ENCODE measurements at regions not wholly inside any gene's neighbourhood (a gene's known extent, or its start where the extent isn't known, plus 50 kb on each side); places are given as distances from the start of the nearest gene placed in this dataset.

GRCh38 chr2:226584518-226585055 is 215.0 kb downstream of the IRS1 start:
- DNase-seq (ENCODE audit: low spot score): no peak
- TF ChIP-seq CTCF (IDR thresholded peaks at IDR 0.05) (no peak), POLR2AphosphoS5 (IDR thresholded peaks at IDR 0.05) (no peak), POLR2A (IDR thresholded peaks at IDR 0.05) (no peak)
- Histone ChIP-seq H3K4me3 (no peak overlapping the region), H3K9me3 (no peaks in the 10 kb centered on the region), H3K27me3 (replicated peaks; ENCODE audit: insufficient read depth) (no peaks in the 10 kb centered on the region), H3K4me1 (replicated peaks) (no peaks in the 10 kb centered on the region), H3K36me3 (no peaks in the 10 kb centered on the region), H3K27ac (no peak overlapping the region)
- intact Hi-C loops (cut with DNase I): no loop called here
- 88% methylated on average over 3 of the region's 3 CpGs for WGBS

GRCh38 chr2:226583715-226584114 is 215.9 kb downstream of the IRS1 start:
- H3K36me3 ChIP-seq: no peaks in the 10 kb centered on the region
- no peak overlapping the region for H3K27ac ChIP-seq
- no peaks in the 10 kb centered on the region for H3K27me3 ChIP-seq (replicated peaks; ENCODE audit: insufficient read depth)
- no peaks in the 10 kb centered on the region for H3K9me3 ChIP-seq
- intact Hi-C loops (cut with DNase I): no loop called here
- WGBS: 39% methylated on average over 1 of the region's 1 CpG
- TF ChIP-seq CTCF (IDR thresholded peaks at IDR 0.05) (no peak), POLR2A (IDR thresholded peaks at IDR 0.05) (no peak), POLR2AphosphoS5 (IDR thresholded peaks at IDR 0.05) (no peak)
- no peak for DNase-seq (ENCODE audit: low spot score)
- no peaks in the 10 kb centered on the region for H3K4me1 ChIP-seq (replicated peaks)
- no peak overlapping the region for H3K4me3 ChIP-seq

- DNase-seq (ENCODE audit: low spot score): no peak
- Histone ChIP-seq H3K27me3 (replicated peaks; ENCODE audit: insufficient read depth) (no peaks in the 10 kb centered on the region), H3K27ac (no peak overlapping the region), H3K9me3 (no peaks in the 10 kb centered on the region), H3K4me3 (no peak overlapping the region), H3K36me3 (no peaks in the 10 kb centered on the region), H3K4me1 (replicated peaks) (no peaks in the 10 kb centered on the region)
- TF ChIP-seq POLR2AphosphoS5 (IDR thresholded peaks at IDR 0.05) (no peak), CTCF (IDR thresholded peaks at IDR 0.05) (no peak), POLR2A (IDR thresholded peaks at IDR 0.05) (no peak)
- 74% methylated on average over 4 of the region's 4 CpGs for whole genome bisulfite sequencing
- intact Hi-C loops (cut with DNase I): no loop called here
Observed at GRCh38 chr2:226581661-226582060, 218.0 kb downstream of the IRS1 start.

GRCh38 chr2:226581004-226581403 is 218.6 kb downstream of the IRS1 start:
- Histone ChIP-seq H3K36me3 (no peaks in the 10 kb centered on the region), H3K9me3 (no peaks in the 10 kb centered on the region), H3K4me1 (replicated peaks) (no peaks in the 10 kb centered on the region), H3K27ac (no peak overlapping the region), H3K4me3 (no peak overlapping the region), H3K27me3 (replicated peaks; ENCODE audit: insufficient read depth) (no peaks in the 10 kb centered on the region)
- intact Hi-C loops (cut with DNase I): no loop called here
- no peak for DNase-seq (ENCODE audit: low spot score)
- TF ChIP-seq CTCF (IDR thresholded peaks at IDR 0.05) (no peak), POLR2A (IDR thresholded peaks at IDR 0.05) (no peak), POLR2AphosphoS5 (IDR thresholded peaks at IDR 0.05) (no peak)
- 58% methylated on average over 2 of the region's 2 CpGs for WGBS

- Histone ChIP-seq H3K9me3 (no peaks in the 10 kb centered on the region), H3K27ac (no peak overlapping the region), H3K36me3 (no peaks in the 10 kb centered on the region), H3K4me1 (replicated peaks) (no peaks in the 10 kb centered on the region), H3K27me3 (replicated peaks; ENCODE audit: insufficient read depth) (no peaks in the 10 kb centered on the region), H3K4me3 (no peak overlapping the region)
- TF ChIP-seq POLR2A (IDR thresholded peaks at IDR 0.05) (no peak), CTCF (IDR thresholded peaks at IDR 0.05) (no peak), POLR2AphosphoS5 (IDR thresholded peaks at IDR 0.05) (no peak)
- 73% methylated on average over 1 of the region's 1 CpG for WGBS
- intact Hi-C loops (cut with DNase I): no loop called here
- DNase-seq (ENCODE audit: low spot score): no peak
Observed at GRCh38 chr2:226580403-226580802, 219.2 kb downstream of the IRS1 start.
